ENCODE measurements at regions not wholly inside any gene's neighbourhood (a gene's known extent, or its start where the extent isn't known, plus 50 kb on each side); places are given as distances from the start of the nearest gene placed in this dataset.

DNA sequence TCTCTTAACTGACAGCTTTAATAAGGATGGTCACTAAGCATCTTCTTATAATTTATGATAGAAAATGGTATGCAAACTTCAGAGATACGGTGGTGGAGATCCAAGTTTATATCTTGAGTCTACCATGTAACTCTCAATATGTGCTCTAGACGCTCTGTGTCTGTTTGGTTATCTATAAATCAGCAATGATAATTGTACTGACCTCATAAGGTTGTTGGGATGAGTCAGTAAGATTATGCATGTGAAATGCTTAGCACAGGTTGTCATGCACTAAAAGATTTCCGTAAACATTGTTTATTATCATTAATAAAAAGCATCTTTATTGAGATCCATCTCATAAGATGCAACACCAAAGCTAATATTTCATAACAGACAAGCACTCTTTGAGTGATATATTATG is 1094.9 kb upstream of the EEF2KMT start:
- TF ChIP-seq, protein P1, sequence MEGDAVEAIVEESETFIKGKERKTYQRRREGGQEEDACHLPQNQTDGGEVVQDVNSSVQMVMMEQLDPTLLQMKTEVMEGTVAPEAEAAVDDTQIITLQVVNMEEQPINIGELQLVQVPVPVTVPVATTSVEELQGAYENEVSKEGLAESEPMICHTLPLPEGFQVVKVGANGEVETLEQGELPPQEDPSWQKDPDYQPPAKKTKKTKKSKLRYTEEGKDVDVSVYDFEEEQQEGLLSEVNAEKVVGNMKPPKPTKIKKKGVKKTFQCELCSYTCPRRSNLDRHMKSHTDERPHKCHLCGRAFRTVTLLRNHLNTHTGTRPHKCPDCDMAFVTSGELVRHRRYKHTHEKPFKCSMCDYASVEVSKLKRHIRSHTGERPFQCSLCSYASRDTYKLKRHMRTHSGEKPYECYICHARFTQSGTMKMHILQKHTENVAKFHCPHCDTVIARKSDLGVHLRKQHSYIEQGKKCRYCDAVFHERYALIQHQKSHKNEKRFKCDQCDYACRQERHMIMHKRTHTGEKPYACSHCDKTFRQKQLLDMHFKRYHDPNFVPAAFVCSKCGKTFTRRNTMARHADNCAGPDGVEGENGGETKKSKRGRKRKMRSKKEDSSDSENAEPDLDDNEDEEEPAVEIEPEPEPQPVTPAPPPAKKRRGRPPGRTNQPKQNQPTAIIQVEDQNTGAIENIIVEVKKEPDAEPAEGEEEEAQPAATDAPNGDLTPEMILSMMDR (IDR thresholded peaks at IDR 0.05; ENCODE audit: low read depth, low read length), result no peak
- TF ChIP-seq EZH2phosphoT487 (IDR thresholded peaks at IDR 0.05; ENCODE audit: low read depth), result no peak
